HepG2 (cell line): ENCODE measurements at regions not wholly inside any gene's neighbourhood (a gene's known extent, or its start where the extent isn't known, plus 50 kb on each side); places are given as distances from the start of the nearest gene placed in this dataset.

ENCODE experiments used
- ATAC-seq: fragments of 200-7000 bp; cut with Tn5 transposase; 3 replicates; pipeline ENCODE4 v1.9.1; 2020; ENCODE audit warnings: mild to moderate bottlenecking, moderate library complexity
- BruUV-seq: library from RNA; stranded (reverse); fragments of 400-500 nt; replicated peaks from 2 replicates; lab custom pipeline; 2021; lab: Mats Ljungman, UMichigan
- CTCF ChIA-PET: fragments of 300-600 bp; formaldehyde crosslinking; extraction: SDS; loops from one replicate; lab custom pipeline; 2021; ENCODE audit warnings: low total read pairs, inconsistent platforms, low intra/inter-chr PET ratio; lab: Yijun Ruan, JAX
- POLR2A ChIA-PET: fragments of 350-600 bp; sonication (Branson Sonifier 250); formaldehyde crosslinking; loops from one replicate; lab custom pipeline; 2020; ENCODE audit warnings: antibody characterized with exemption, inconsistent platforms; lab: Yijun Ruan, JAX
- DNase-seq: peaks from one replicate; pipeline ENCODE4 v3.0.0-alpha.2; 2015; ENCODE audit warnings: low spot score
- FAIRE-seq: peaks from 3 replicates; lab custom pipeline; 2011; peaks lifted over from hg19 to GRCh38; lab: Jason Lieb, UNC
- H2AFZ ChIP-seq: one replicate; pipeline ENCODE4 v1.6.1; 2011; ENCODE audit warnings: low read length, inconsistent platforms
- H3K27ac ChIP-seq: fragments of 300-600 bp; 3 replicates; pipeline ENCODE4 v1.8.0; 2011; ENCODE audit warnings: mixed run types, mild to moderate bottlenecking, mixed read lengths, low read length, inconsistent platforms; ENCODE audit not compliant: insufficient read depth; ENCODE audit errors: extremely low read length
- H3K27me3 ChIP-seq, 2 experiments: fragments of 200-600 bp in 1 of 2; 2 replicates in 1 of 2; 3 replicates in 1 of 2; pipeline versions ENCODE4 v1.6.0 to v1.8.0; 2011; ENCODE audit warnings: low read length in 2 of 2, mild to moderate bottlenecking in 2 of 2, moderate library complexity in 2 of 2, inconsistent platforms in 1 of 2; ENCODE audit not compliant: insufficient read depth in 2 of 2, control insufficient read depth in 1 of 2
- H3K36me3 ChIP-seq, 2 experiments: fragments of 200-600 bp in 1 of 2; replicated peaks in 1 of 2; 2 replicates in 1 of 2; 3 replicates in 1 of 2; pipeline versions ENCODE4 v1.5.1 to v1.8.0; 2011; ENCODE audit warnings: low read length in 2 of 2, inconsistent platforms in 1 of 2; ENCODE audit not compliant: insufficient read depth in 2 of 2, control insufficient read depth in 1 of 2
- H3K4me1 ChIP-seq: 2 replicates; pipeline ENCODE4 v1.5.1; 2012; ENCODE audit warnings: low read length, inconsistent platforms; ENCODE audit not compliant: insufficient read depth
- H3K4me2 ChIP-seq: 2 replicates; pipeline ENCODE4 v1.6.0; 2011; ENCODE audit warnings: low read depth, low read length, inconsistent platforms
- H3K4me3 ChIP-seq, 3 experiments: fragments of 200-600 bp in 1 of 3; sonication (generic), shearing (Covaris generic) in 1 of 3; replicated peaks in 1 of 3; 2 replicates each; pipeline ENCODE4 v1.5.1; 2011 to 2016; ENCODE audit warnings: low read length in 3 of 3, inconsistent platforms in 2 of 3, low read depth in 2 of 3, mild to moderate bottlenecking in 2 of 3, control low read depth in 1 of 3, mixed read lengths in 1 of 3; ENCODE audit not compliant: insufficient read depth in 1 of 3
- H3K79me2 ChIP-seq: one replicate; pipeline ENCODE4 v1.6.1; 2011; ENCODE audit warnings: low read length, inconsistent platforms; ENCODE audit not compliant: insufficient read depth
- H3K9ac ChIP-seq: 2 replicates; pipeline ENCODE4 v1.6.0; 2011; ENCODE audit warnings: mild to moderate bottlenecking, low read depth, low read length, inconsistent platforms; ENCODE audit not compliant: insufficient read depth
- H3K9me3 ChIP-seq: 2 replicates; pipeline ENCODE4 v1.5.1; 2012; ENCODE audit warnings: mild to moderate bottlenecking, low read length
- H4K20me1 ChIP-seq: 2 replicates; pipeline ENCODE4 v1.6.0; 2011; ENCODE audit warnings: inconsistent platforms, mild to moderate bottlenecking, low read length, moderate library complexity; ENCODE audit not compliant: insufficient read depth
- CREBL2 ChIP-seq: sonication (generic); formaldehyde crosslinking; IDR thresholded peaks from 2 replicates; pipeline ENCODE4 v1.8.1; 2023; ENCODE audit warnings: missing genetic modification reagents, mild to moderate bottlenecking, borderline replicate concordance
- CTCF ChIP-seq: sonication (generic); formaldehyde crosslinking; IDR thresholded peaks from 2 replicates; pipeline ENCODE4 v1.5.0; 2020; ENCODE audit warnings: mild to moderate bottlenecking, missing genetic modification reagents, moderate library complexity
- EP300 ChIP-seq, 3 experiments: sonication (generic) in 1 of 3; formaldehyde crosslinking in 1 of 3; IDR thresholded peaks; 2 replicates each; pipeline versions ENCODE4 v1.5.1 to v1.6.1; 2011 to 2020; ENCODE audit warnings: low read depth in 2 of 3, low read length in 2 of 3, borderline replicate concordance in 1 of 3, improper control_type of control experiment in 1 of 3, mild to moderate bottlenecking in 1 of 3, missing genetic modification reagents in 1 of 3, moderate library complexity in 1 of 3
- MEIS1 ChIP-seq: sonication (generic); formaldehyde crosslinking; IDR thresholded peaks from 2 replicates; pipeline ENCODE4 v1.9.0; 2021; ENCODE audit warnings: mild to moderate bottlenecking, missing genetic modification reagents, moderate library complexity, borderline replicate concordance
- RARA ChIP-seq: IDR thresholded peaks from 2 replicates; pipeline ENCODE4 v1.6.1; 2016; ENCODE audit warnings: missing genetic modification reagents, missing compliant biosample characterization
- SMYD3 ChIP-seq: sonication (generic); formaldehyde crosslinking; IDR thresholded peaks from 2 replicates; pipeline ENCODE4 v1.8.1; 2023; ENCODE audit warnings: mild to moderate bottlenecking, missing genetic modification reagents
- SRF ChIP-seq: IDR thresholded peaks from 2 replicates; pipeline ENCODE4 v1.6.1; 2011; ENCODE audit warnings: mild to moderate bottlenecking, low read depth, low read length, moderate library complexity
- TAF1 ChIP-seq: sonication (generic); formaldehyde crosslinking; IDR thresholded peaks from 2 replicates; pipeline ENCODE4 v1.4.0; 2020; ENCODE audit warnings: missing genetic modification reagents
- TOE1 ChIP-seq: sonication (generic); formaldehyde crosslinking; IDR thresholded peaks from 2 replicates; pipeline ENCODE4 v1.4.0; 2020; ENCODE audit warnings: mild to moderate bottlenecking, missing genetic modification reagents
- ZBTB1 ChIP-seq: sonication (generic); formaldehyde crosslinking; IDR thresholded peaks from 2 replicates; pipeline ENCODE4 v1.4.0; 2020; ENCODE audit warnings: missing genetic modification reagents, borderline replicate concordance
- ZNF256 ChIP-seq: sonication (generic); formaldehyde crosslinking; conservative IDR thresholded peaks from 2 replicates; pipeline ENCODE4 v1.4.0; 2020; ENCODE audit warnings: missing genetic modification reagents
- ZNF280B ChIP-seq: sonication (generic); formaldehyde crosslinking; IDR thresholded peaks from 2 replicates; pipeline ENCODE4 v1.5.0; 2020; ENCODE audit warnings: missing genetic modification reagents, mild to moderate bottlenecking, borderline replicate concordance
- ZNF546 ChIP-seq: sonication (generic); formaldehyde crosslinking; conservative IDR thresholded peaks from 2 replicates; pipeline ENCODE4 v1.8.1; 2023; ENCODE audit warnings: mild to moderate bottlenecking, missing genetic modification reagents
- ZNF597 ChIP-seq: sonication (generic); formaldehyde crosslinking; IDR thresholded peaks from 2 replicates; pipeline ENCODE4 v1.5.0; 2020; ENCODE audit warnings: missing genetic modification reagents
- ZUFSP ChIP-seq: sonication (generic); formaldehyde crosslinking; IDR thresholded peaks from 2 replicates; pipeline ENCODE4 v1.9.0; 2021; ENCODE audit warnings: missing genetic modification reagents, mild to moderate bottlenecking, borderline replicate concordance
- WGBS: methylation state at CpG from one replicate; pipeline ENCODE4 v1.1.6; 2017; ENCODE audit warnings: low lambda C conversion rate; 5-methylcytosine and 5-hydroxymethylcytosine counted together
- in situ Hi-C: cut with HindIII; loops from 2 replicates; pipeline ENCODE4 v1.10.0; 2017; ENCODE audit warnings: low pct_unique_long_range_greater_than_20kb; ENCODE audit not compliant: extremely low pct_ligation_motif_present
- intact Hi-C: fragments of 100-400 bp; cut with micrococcal nuclease; formaldehyde crosslinking; loops from one replicate; pipeline ENCODE4 v1.10.0; 2022; ENCODE audit not compliant: unreplicated experiment

GRCh38 chr14:104253223-104253822 lies 114.9 kb downstream of the KIF26A start (continued):
- TF ChIP-seq SRF = no peak

- Histone ChIP-seq H3K4me3 (no peak overlapping the region), H4K20me1 (no peaks in the 10 kb centered on the region), H3K79me2 (no peaks in the 10 kb centered on the region), H3K9me3 (no peaks in the 10 kb centered on the region), H3K36me3 (no peaks in the 10 kb centered on the region), H3K9ac (no peak overlapping the region), H2AFZ (no peak overlapping the region), H3K27ac (no peak overlapping the region), H3K4me2 (no peak overlapping the region), H3K27me3 (peaks cover 7 to 29% of the 10 kb centered on the region in 2 experiments; a peak in 4 of 5 replicates), H3K4me1 (no peaks in the 10 kb centered on the region)
- ATAC-seq = no peak
- DNase-seq = no peak
- no TSS peak for BruUV-seq
- in situ Hi-C loops (no loop called here), intact Hi-C loops (no loop called here)
- POLR2A ChIA-PET = no interaction called here
- WGBS = 9% methylated on average over 10 of the region's 16 CpGs
- CTCF ChIA-PET = no interaction called here
- no peak for FAIRE-seq
- TF ChIP-seq ZNF280B (CRISPR knock-in tag) = no peak
- TF ChIP-seq RARA (CRISPR knock-in tag) = no peak
- no peak for TF ChIP-seq CREBL2 (CRISPR knock-in tag)
- TF ChIP-seq ZNF256 (CRISPR knock-in tag) = no peak
- no peak for TF ChIP-seq ZNF546
- no peak for TF ChIP-seq SMYD3 (CRISPR knock-in tag)
- no peak for TF ChIP-seq CTCF (CRISPR knock-in tag)
- TF ChIP-seq ZNF597 (CRISPR knock-in tag) = no peak
- TF ChIP-seq TOE1 (CRISPR knock-in tag) = no peak
- TF ChIP-seq MEIS1 (CRISPR knock-in tag) = no peak
- TF ChIP-seq TAF1 (CRISPR knock-in tag) = no peak
- TF ChIP-seq ZBTB1 (CRISPR knock-in tag) = no peak
- TF ChIP-seq EP300 (IDR thresholded peaks at IDR 0.05; ENCODE audit: low read depth in 2 of 2, low read length in 2 of 2) = no peak
- no peak for TF ChIP-seq EP300 (CRISPR knock-in tag; IDR thresholded peaks at IDR 0.05; ENCODE audit: borderline replicate concordance)
- TF ChIP-seq ZUFSP (CRISPR knock-in tag) = no peak
These were observed 115.5 kb downstream of the KIF26A start for GRCh38 chr14:104253901-104254353.
